H1 (cell line): ENCODE measurements at regions not wholly inside any gene's neighbourhood (a gene's known extent, or its start where the extent isn't known, plus 50 kb on each side); places are given as distances from the start of the nearest gene placed in this dataset. TPM values are rescaled to one million over a fixed set of nuclear protein-coding genes. Genes with fewer than 3 reads are reported as not detected.

ENCODE experiments used
- small RNA-seq: library from polyadenylated mRNA; stranded (forward); fragments of <200 nt; extraction: miRNeasy Mini kit (QIAGEN cat#:217004); gene quantifications from one replicate; pipeline ENCODE3, GENCODE V24; 2013; ENCODE audit not compliant: insufficient read depth

Small RNA genes in the stretch of these regions (small RNA-seq; reads per million reads assigned to genes)
- gene RNA5SP54 = not detected
